ENCODE measurements at regions not wholly inside any gene's neighbourhood (a gene's known extent, or its start where the extent isn't known, plus 50 kb on each side); places are given as distances from the start of the nearest gene placed in this dataset.

- TF ChIP-seq POLR2A (IDR thresholded peaks at IDR 0.05; ENCODE audit: low read depth, low read length): no peak
- TF ChIP-seq POLR2AphosphoS5 (IDR thresholded peaks at IDR 0.05; ENCODE audit: low read depth, low read length): no peak
Observed at GRCh38 chr7:101688183-101688831, 59.2 kb upstream of the MYL10 start.
